Fibroblast of lung (primary cell): ENCODE measurements at regions not wholly inside any gene's neighbourhood (a gene's known extent, or its start where the extent isn't known, plus 50 kb on each side); places are given as distances from the start of the nearest gene placed in this dataset.

Experiments
- DNase-seq, 2 donors: peaks; one replicate each; pipeline versions ENCODE4 v3.0.0 to v3.0.0-alpha.2; 2010; ENCODE audit warnings: low read depth in 2 of 2
- H2AFZ ChIP-seq: 2 replicates; pipeline ENCODE4 v1.5.1; 2012; ENCODE audit warnings: low read length, control low read depth, inconsistent platforms
- H3K27ac ChIP-seq: 2 replicates; pipeline ENCODE4 v1.5.1; 2011; ENCODE audit warnings: low read length, control low read depth; ENCODE audit not compliant: insufficient read depth
- H3K27me3 ChIP-seq: 2 replicates; pipeline ENCODE4 v1.5.1; 2011; ENCODE audit warnings: mild to moderate bottlenecking, low read length; ENCODE audit not compliant: control insufficient read depth, insufficient read depth
- H3K36me3 ChIP-seq: 2 replicates; pipeline ENCODE4 v1.5.1; 2011; ENCODE audit warnings: low read length; ENCODE audit not compliant: control insufficient read depth, insufficient read depth
- H3K4me1 ChIP-seq: 2 replicates; pipeline ENCODE4 v1.5.1; 2011; ENCODE audit warnings: low read length; ENCODE audit not compliant: control insufficient read depth, insufficient read depth; ENCODE audit errors: extremely low read depth
- H3K4me2 ChIP-seq: 2 replicates; pipeline ENCODE4 v1.5.1; 2011; ENCODE audit warnings: low read length, control low read depth; ENCODE audit not compliant: insufficient read depth; ENCODE audit errors: extremely low read depth
- H3K4me3 ChIP-seq, 4 experiments: fragments of 200-600 bp in 1 of 4; sonication (generic) in 1 of 4; replicated peaks in 1 of 4; 2 replicates each; pipeline ENCODE4 v1.5.1; 2011 to 2016; ENCODE audit warnings: low read length in 4 of 4, low read depth in 3 of 4, mild to moderate bottlenecking in 3 of 4, control low read depth in 2 of 4, inconsistent platforms in 1 of 4, mixed read lengths in 1 of 4; ENCODE audit not compliant: insufficient read depth in 1 of 4; ENCODE audit errors: control extremely low read depth in 1 of 4
- H3K79me2 ChIP-seq: 2 replicates; pipeline ENCODE4 v1.5.1; 2012; ENCODE audit warnings: mild to moderate bottlenecking, low read length, inconsistent platforms; ENCODE audit not compliant: control insufficient read depth, insufficient read depth
- H3K9ac ChIP-seq: 2 replicates; pipeline ENCODE4 v1.5.1; 2011; ENCODE audit warnings: mild to moderate bottlenecking, low read length, control low read depth; ENCODE audit not compliant: insufficient read depth
- H3K9me3 ChIP-seq: 2 replicates; pipeline ENCODE4 v1.5.1; 2012; ENCODE audit warnings: low read depth, low read length; ENCODE audit not compliant: control insufficient read depth, insufficient read depth
- H4K20me1 ChIP-seq: 2 replicates; pipeline ENCODE4 v1.5.1; 2011; ENCODE audit warnings: low read length; ENCODE audit not compliant: control insufficient read depth, insufficient read depth; ENCODE audit errors: extremely low read depth
- EZH2 ChIP-seq: IDR thresholded peaks from 2 replicates; pipeline ENCODE4 v1.5.1; 2012; ENCODE audit warnings: low read length, control low read depth, mild to moderate bottlenecking; ENCODE audit errors: missing control alignments
- TF ChIP-seq, protein P1 (sequence below), 2 donors: IDR thresholded peaks in 1 of 2; conservative IDR thresholded peaks in 1 of 2; 1 replicate in 1 of 2; 2 replicates in 1 of 2; pipeline ENCODE4 v1.5.1; 2011 to 2012; ENCODE audit warnings: low read length in 2 of 2, control low read depth in 1 of 2, inconsistent platforms in 1 of 2, low read depth in 1 of 2, mild to moderate bottlenecking in 1 of 2

DNA sequence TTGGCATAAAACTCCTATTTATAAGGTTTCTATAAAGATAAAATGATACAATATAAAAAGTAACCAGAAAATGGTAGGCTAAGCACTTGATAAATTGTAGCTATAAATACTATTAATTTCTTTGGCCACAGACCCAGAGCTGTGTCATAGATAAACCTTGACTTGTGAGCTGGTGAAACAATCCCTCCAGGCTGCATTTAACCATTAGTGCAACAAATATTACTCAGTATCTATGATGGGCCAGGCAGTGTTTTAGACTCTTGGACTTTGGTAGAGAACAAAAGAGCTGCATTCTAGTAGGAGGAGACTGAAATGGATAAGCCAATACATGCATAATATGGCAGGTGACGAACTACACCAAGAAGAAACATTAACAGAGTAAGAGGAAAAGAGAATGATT lies 178.1 kb downstream of the BTG1 start:
- Histone ChIP-seq H3K9me3 (no peaks in the 10 kb centered on the region), H3K36me3 (no peaks in the 10 kb centered on the region), H3K9ac (no peak overlapping the region), H3K4me3 (no peak overlapping the region), H3K79me2 (no peaks in the 10 kb centered on the region), H3K27ac (no peak overlapping the region), H4K20me1 (no peaks in the 10 kb centered on the region), H3K27me3 (no peaks in the 10 kb centered on the region), H3K4me2 (no peak overlapping the region), H3K4me1 (no peaks in the 10 kb centered on the region), H2AFZ (no peak overlapping the region)
- TF ChIP-seq, protein P1, sequence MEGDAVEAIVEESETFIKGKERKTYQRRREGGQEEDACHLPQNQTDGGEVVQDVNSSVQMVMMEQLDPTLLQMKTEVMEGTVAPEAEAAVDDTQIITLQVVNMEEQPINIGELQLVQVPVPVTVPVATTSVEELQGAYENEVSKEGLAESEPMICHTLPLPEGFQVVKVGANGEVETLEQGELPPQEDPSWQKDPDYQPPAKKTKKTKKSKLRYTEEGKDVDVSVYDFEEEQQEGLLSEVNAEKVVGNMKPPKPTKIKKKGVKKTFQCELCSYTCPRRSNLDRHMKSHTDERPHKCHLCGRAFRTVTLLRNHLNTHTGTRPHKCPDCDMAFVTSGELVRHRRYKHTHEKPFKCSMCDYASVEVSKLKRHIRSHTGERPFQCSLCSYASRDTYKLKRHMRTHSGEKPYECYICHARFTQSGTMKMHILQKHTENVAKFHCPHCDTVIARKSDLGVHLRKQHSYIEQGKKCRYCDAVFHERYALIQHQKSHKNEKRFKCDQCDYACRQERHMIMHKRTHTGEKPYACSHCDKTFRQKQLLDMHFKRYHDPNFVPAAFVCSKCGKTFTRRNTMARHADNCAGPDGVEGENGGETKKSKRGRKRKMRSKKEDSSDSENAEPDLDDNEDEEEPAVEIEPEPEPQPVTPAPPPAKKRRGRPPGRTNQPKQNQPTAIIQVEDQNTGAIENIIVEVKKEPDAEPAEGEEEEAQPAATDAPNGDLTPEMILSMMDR (conservative IDR thresholded peaks at IDR 0.05 in 1 of 2, IDR thresholded peaks at IDR 0.05 in 1 of 2; ENCODE audit: low read depth in 1 of 2, low read length in 2 of 2): no peak
- no peak for TF ChIP-seq EZH2
- DNase-seq: peak in 1 of 2 donors; percentile 49

GRCh38 chr12:91965781-91966180 lies 179.9 kb downstream of the BTG1 start:
- Histone ChIP-seq H3K4me2 (no peak overlapping the region), H3K79me2 (no peaks in the 10 kb centered on the region), H3K27me3 (no peaks in the 10 kb centered on the region), H3K9ac (no peak overlapping the region), H3K4me3 (no peak overlapping the region), H3K4me1 (no peaks in the 10 kb centered on the region), H4K20me1 (no peaks in the 10 kb centered on the region), H3K27ac (no peak overlapping the region), H3K36me3 (no peaks in the 10 kb centered on the region), H2AFZ (no peak overlapping the region), H3K9me3 (no peaks in the 10 kb centered on the region)
- DNase-seq: no peak
- TF ChIP-seq EZH2: no peak
- TF ChIP-seq, protein P1 (conservative IDR thresholded peaks at IDR 0.05 in 1 of 2, IDR thresholded peaks at IDR 0.05 in 1 of 2; ENCODE audit: low read depth in 1 of 2, low read length in 2 of 2): no peak

GRCh38 chr12:91964501-91964900 lies 181.1 kb downstream of the BTG1 start:
- Histone ChIP-seq H2AFZ (no peak overlapping the region), H3K9ac (no peak overlapping the region), H4K20me1 (no peaks in the 10 kb centered on the region), H3K9me3 (no peaks in the 10 kb centered on the region), H3K4me1 (no peaks in the 10 kb centered on the region), H3K4me3 (no peak overlapping the region), H3K4me2 (no peak overlapping the region), H3K79me2 (no peaks in the 10 kb centered on the region), H3K27me3 (no peaks in the 10 kb centered on the region), H3K27ac (no peak overlapping the region), H3K36me3 (no peaks in the 10 kb centered on the region)
- DNase-seq: peak in 1 of 2 donors; percentile 44
- TF ChIP-seq, protein P1 (conservative IDR thresholded peaks at IDR 0.05 in 1 of 2, IDR thresholded peaks at IDR 0.05 in 1 of 2; ENCODE audit: low read depth in 1 of 2, low read length in 2 of 2): no peak
- TF ChIP-seq EZH2: no peak
